Prostate gland (tissue), 2 donors: ENCODE measurements at regions not wholly inside any gene's neighbourhood (a gene's known extent, or its start where the extent isn't known, plus 50 kb on each side); places are given as distances from the start of the nearest gene placed in this dataset.
"Not testable (repeated sequence)": the region's sequence is repeated elsewhere in the genome, so short reads cannot be mapped to it uniquely, and the experiment has no call there.

ENCODE experiments used
- DNase-seq: peaks from one replicate; pipeline ENCODE4 v3.0.0-alpha.2; 2019; ENCODE audit warnings: low spot score
- H3K27ac ChIP-seq, 2 donors: fragments of 200-600 bp; sonication (generic); 2 replicates each; pipeline ENCODE4 v1.5.1; 2017 to 2019
- H3K27me3 ChIP-seq: fragments of 200-600 bp; sonication (generic); replicated peaks from 2 replicates; pipeline ENCODE4 v1.5.1; 2019; ENCODE audit not compliant: insufficient read depth
- H3K36me3 ChIP-seq, 2 donors: fragments of 200-600 bp; sonication (generic); 1 replicate in 1 of 2; 2 replicates in 1 of 2; pipeline versions ENCODE4 v1.5.1 to v1.8.1; 2017 to 2019
- H3K4me1 ChIP-seq: fragments of 200-600 bp; sonication (generic); replicated peaks from 2 replicates; pipeline ENCODE4 v1.5.1; 2019
- H3K4me3 ChIP-seq, 2 donors: fragments of 200-600 bp; sonication (generic); 2 replicates each; pipeline ENCODE4 v1.5.1; 2017 to 2019
- H3K9me3 ChIP-seq: fragments of 200-600 bp; sonication (generic); 2 replicates; pipeline ENCODE4 v1.5.1; 2017
- POLR2A ChIP-seq: fragments of 450-650 bp; IDR thresholded peaks from one replicate; pipeline ENCODE4 v1.6.1; 2016; ENCODE audit warnings: antibody characterized with exemption, mild to moderate bottlenecking
- POLR2AphosphoS5 ChIP-seq: sonication (generic); formaldehyde crosslinking; IDR thresholded peaks from one replicate; pipeline ENCODE4 v1.6.1; 2017; ENCODE audit warnings: antibody characterized with exemption
- WGBS: methylation state at CpG from one replicate; pipeline ENCODE4 v1.1.5; 2018; 5-methylcytosine and 5-hydroxymethylcytosine counted together
- intact Hi-C: fragments of 100-400 bp; cut with DNase I; formaldehyde crosslinking; loops from one replicate; pipeline ENCODE4 v1.14.2; 2022
- TF ChIP-seq, protein P1 (sequence below), 4 experiments: fragments of 200-600 bp in 2 of 4; fragments of 450-650 bp in 2 of 4; sonication (generic) in 2 of 4; IDR thresholded peaks; 1 replicate in 3 of 4; 2 replicates in 1 of 4; pipeline ENCODE4 v1.5.1; 2016 to 2019; ENCODE audit warnings: antibody characterized with exemption in 4 of 4, mild to moderate bottlenecking in 2 of 4, moderate library complexity in 2 of 4

DNA sequence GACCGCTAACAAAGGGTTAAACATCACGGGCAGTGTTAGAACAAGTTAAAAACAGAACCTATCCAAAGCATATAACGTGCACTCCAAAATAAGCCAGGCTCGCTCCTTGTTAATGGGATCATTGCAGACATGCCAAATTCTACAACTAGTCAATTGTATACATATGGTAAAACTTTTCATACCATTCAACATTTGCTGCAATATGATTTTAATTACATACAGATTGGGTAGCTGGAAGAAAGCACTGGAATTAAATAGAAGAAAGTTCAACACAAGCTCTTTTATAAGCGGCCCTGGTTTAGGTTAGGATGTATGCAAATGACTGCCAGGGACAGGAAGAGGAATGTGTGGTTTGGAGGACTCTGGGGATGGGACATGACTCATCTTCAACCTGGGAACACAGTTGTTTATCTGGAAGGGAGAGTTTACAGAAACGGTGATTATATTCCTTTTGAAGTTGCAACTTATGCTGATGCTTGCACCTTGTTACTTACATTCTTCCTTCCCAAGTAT lies 62.5 kb upstream of the TIAM2 start:
- no peak for TF ChIP-seq POLR2AphosphoS5
- no peak for TF ChIP-seq POLR2A
- TF ChIP-seq, protein P1, sequence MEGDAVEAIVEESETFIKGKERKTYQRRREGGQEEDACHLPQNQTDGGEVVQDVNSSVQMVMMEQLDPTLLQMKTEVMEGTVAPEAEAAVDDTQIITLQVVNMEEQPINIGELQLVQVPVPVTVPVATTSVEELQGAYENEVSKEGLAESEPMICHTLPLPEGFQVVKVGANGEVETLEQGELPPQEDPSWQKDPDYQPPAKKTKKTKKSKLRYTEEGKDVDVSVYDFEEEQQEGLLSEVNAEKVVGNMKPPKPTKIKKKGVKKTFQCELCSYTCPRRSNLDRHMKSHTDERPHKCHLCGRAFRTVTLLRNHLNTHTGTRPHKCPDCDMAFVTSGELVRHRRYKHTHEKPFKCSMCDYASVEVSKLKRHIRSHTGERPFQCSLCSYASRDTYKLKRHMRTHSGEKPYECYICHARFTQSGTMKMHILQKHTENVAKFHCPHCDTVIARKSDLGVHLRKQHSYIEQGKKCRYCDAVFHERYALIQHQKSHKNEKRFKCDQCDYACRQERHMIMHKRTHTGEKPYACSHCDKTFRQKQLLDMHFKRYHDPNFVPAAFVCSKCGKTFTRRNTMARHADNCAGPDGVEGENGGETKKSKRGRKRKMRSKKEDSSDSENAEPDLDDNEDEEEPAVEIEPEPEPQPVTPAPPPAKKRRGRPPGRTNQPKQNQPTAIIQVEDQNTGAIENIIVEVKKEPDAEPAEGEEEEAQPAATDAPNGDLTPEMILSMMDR (IDR thresholded peaks at IDR 0.05), result no peak
- DNase-seq, result peak; percentile 6
- intact Hi-C loops, result no loop called here
- H3K4me3 ChIP-seq, result no peak overlapping the region
- no peaks in the 10 kb centered on the region for H3K36me3 ChIP-seq
- no peaks in the 10 kb centered on the region for H3K27me3 ChIP-seq
- 16% methylated on average over 6 of the region's 6 CpGs for WGBS
- no peak overlapping the region for H3K27ac ChIP-seq
- no peaks in the 10 kb centered on the region for H3K4me1 ChIP-seq
- H3K9me3 ChIP-seq, result no peaks in the 10 kb centered on the region

DNA sequence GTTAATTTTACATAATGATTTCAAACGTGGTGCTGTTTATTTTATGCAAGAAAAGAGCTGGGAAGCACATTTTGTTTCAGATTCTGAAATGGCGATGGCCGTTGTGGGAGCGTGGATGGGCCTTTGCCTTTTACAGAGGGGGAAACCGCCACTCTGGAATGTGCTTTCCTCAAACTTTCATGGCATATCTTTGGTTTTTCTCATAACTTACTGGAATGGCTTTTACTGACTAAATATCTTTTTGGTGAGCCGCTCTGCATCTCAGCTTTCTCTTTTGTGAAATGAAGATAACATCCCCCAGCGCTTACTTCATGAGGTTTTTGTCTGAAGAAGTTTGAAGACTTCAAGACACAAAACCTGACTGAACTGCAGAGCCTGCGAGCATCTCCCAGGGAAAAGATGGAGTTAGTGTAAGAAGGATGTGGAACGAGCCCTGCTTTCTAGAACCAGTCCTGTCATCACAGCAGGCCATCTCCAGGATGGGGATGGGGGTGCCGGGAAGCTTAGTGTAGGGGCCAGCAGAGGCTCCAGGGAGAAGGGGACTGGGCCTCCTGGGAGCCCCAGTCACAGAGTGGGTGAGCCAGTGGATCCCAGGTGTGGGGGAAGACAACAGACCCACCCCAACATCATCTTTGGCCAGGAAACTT lies 61.8 kb upstream of the TIAM2 start:
- intact Hi-C loops, result no loop called here
- Histone ChIP-seq H3K4me1 (no peaks in the 10 kb centered on the region), H3K27ac (no peak overlapping the region), H3K9me3 (no peaks in the 10 kb centered on the region), H3K27me3 (no peaks in the 10 kb centered on the region), H3K4me3 (no peak overlapping the region), H3K36me3 (no peaks in the 10 kb centered on the region)
- 86% methylated on average over 10 of the region's 10 CpGs for WGBS
- TF ChIP-seq POLR2A (no peak), POLR2AphosphoS5 (no peak)
- TF ChIP-seq, protein P1 (IDR thresholded peaks at IDR 0.05), result no peak
- DNase-seq, result no peak

DNA sequence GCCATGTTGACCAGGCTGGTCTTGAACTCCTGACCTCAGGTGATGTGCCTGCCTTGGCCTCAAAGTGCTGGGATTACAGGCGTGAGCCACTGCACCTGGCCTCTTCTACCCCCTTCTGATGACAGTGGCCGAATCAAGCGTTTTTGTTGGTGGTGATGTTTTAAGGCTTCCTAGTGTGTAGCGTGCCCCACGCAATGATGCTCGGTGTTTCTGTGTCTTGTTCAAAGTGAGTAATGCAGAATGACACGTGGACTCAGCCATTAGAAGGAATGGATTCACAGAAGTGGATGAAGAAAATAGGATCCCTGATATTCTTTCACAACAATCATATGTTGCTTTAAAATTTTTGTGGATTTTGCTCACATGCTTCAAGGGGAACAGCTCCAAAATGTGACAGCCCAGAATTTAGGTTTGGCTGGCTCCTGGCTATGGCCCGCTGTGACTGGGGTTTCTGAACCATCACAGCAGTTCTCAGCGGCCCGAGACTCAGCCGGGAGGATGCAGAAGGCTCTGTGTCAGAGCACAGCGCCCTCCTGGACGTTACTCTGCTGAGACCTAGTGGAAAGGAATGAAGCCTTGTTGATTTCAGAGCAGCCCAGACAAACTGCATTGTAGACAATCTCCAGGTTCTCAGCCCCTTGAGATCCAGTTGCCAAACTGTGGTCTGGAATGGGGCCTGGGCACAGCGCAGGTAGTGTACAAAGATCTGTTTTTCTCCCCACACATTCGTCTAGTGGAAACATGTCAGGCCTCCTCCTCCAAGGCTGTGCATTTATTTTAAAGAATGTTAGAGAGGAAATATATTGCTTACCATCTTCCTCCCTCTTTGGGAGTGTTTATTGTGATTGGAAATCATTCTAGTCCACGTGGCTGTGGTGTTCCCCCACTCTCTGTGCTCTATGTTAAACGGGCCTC lies 57.6 kb upstream of the TIAM2 start:
- TF ChIP-seq, protein P1 (IDR thresholded peaks at IDR 0.05), result no peak
- no peak for TF ChIP-seq POLR2A
- TF ChIP-seq POLR2AphosphoS5, result no peak
- Histone ChIP-seq H3K4me3 (no peak overlapping the region), H3K4me1 (no peaks in the 10 kb centered on the region), H3K9me3 (no peaks in the 10 kb centered on the region), H3K36me3 (no peaks in the 10 kb centered on the region), H3K27me3 (no peaks in the 10 kb centered on the region), H3K27ac (no peak overlapping the region)
- intact Hi-C loops, result no loop called here
- 44% methylated on average over 17 of the region's 17 CpGs for WGBS
- no peak for DNase-seq

DNA sequence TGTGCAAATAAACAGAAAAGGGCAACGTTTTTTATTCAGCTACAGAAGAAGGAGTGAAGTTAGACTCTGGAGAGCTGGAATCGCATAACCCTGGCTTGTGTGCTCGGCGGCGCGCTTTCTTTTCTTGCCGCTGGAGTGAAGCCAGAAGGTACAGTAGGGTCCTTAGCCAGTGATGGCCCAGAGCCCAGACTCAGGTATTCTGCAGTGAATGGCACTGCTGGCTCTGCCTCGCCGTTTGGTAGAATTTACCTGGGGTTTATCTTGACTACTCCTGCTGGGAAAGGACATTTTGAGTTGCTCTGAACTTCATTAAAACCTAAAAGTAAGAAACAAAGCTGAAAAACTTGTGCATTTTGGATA lies 56.9 kb upstream of the TIAM2 start:
- H3K4me3 ChIP-seq, result no peak overlapping the region
- WGBS, result 15% methylated on average over 9 of the region's 9 CpGs
- peak; percentile 47 for DNase-seq
- H3K9me3 ChIP-seq, result no peaks in the 10 kb centered on the region
- intact Hi-C loops, result no loop called here
- no peak overlapping the region for H3K27ac ChIP-seq
- no peaks in the 10 kb centered on the region for H3K4me1 ChIP-seq
- H3K27me3 ChIP-seq, result no peaks in the 10 kb centered on the region
- H3K36me3 ChIP-seq, result no peaks in the 10 kb centered on the region
- TF ChIP-seq, protein P1 (IDR thresholded peaks at IDR 0.05), result no peak
- peak; percentile 15 for TF ChIP-seq POLR2AphosphoS5

DNA sequence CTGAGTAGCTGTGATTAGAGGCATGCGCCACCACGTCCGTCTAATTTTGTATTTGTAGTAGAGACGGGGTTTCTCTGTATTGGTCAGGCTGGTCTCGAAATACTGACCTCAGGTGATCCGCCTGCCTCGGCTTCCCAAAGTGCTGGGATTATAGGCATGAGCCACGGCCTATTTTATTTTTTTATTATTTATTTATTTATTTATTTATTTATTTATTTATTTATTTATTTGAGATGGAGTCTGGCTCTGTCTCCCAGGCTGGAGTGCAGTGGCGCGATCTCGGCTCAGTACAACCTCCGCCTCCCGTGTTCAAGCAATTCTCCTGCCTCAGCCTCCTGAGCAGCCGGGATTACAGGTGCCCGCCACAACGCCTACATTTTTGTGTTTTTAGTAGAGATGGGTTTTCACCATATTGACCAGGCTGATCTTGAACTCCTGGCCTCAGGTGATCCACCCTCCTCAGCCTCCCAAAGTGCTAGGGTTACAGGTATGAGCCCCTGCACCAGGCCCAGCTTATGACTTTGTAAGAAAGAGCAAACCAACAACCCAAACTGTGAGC lies 56.3 kb upstream of the TIAM2 start:
- intact Hi-C loops, H3K36me3 ChIP-seq, H3K27me3 ChIP-seq, H3K9me3 ChIP-seq, H3K27ac ChIP-seq, H3K4me3 ChIP-seq, H3K4me1 ChIP-seq, DNase-seq: not testable (repeated sequence)
- 96% methylated on average over 16 of the region's 16 CpGs for WGBS
